ENCODE measurements at regions not wholly inside any gene's neighbourhood (a gene's known extent, or its start where the extent isn't known, plus 50 kb on each side); places are given as distances from the start of the nearest gene placed in this dataset.

DNA sequence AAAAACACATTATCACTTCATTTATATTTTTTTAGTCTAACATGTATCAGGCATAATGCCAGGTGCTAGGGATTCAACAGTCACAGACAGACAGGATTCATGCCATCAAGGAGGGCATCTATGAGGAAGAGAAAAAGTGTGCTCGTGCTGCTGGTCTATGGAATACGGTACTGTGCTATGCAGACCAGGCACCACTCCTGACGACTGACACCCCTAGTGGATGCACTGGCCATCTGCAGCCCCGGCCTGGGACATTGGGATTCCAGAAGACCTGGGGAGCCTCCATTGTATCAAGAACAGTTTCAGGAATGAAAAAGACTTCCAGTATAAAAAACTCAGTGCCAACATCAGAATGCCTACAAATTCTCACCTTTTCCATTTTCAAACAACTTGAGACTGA, 94.0 kb downstream of the KLF12 start:
- DNase-seq, result peak; percentile 13 to 23

DNA sequence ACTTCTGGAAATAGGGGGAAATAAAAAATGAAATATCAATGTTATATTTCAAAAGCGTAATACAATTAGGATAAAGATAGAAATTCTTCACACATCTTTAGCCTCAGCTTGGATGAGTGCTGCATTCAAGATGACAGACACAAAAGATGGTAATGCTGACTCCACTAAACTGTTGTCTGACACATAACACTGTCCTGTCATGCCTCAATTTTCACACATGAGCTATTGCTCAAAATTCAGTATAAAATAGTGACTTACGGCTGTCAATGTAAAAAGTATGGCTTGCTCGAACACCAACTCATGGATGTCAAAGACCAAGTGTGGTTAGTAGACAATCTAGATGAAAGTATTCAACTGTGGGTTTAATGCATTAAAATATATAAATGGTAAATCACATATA, 94.5 kb downstream of the KLF12 start:
- no peak for DNase-seq

DNA sequence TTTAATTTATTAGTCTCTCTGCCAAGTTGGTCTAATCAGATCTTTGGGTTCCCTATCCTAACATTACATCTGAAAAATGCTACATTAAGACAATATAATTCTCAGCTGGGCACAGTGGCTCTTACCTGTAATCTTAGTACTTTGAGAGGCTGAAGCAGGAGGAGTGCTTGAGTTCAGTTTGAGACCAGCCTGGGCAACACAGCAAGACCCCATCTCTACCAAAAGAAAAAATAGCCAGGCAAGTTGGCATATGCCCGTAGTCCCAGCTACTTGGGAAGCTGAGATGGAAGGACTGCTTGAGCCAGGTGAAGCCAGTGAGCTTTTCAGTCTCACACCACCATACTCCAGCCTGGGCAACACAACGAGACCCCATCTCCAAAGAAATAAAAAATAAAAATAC, 95.0 kb downstream of the KLF12 start:
- no peak for DNase-seq

DNA sequence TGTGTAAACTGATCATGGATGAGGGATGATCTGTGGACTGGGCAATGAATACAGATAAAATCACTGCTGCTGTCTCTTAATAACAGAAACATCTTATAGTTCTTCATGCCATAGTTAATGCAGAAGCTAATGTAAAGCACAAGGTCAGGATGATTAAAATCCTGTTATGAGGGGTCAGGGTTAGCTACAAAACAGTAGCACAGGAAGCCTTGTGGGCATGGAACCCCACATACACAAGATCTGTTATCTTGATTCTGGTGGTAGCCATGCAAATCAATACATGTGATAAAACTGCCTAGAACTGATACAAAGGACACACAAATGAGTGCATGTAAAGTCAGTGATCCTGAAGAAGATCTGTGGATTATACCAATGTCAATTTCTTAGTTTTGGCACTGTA, 96.4 kb downstream of the KLF12 start:
- DNase-seq, result no peak

DNA sequence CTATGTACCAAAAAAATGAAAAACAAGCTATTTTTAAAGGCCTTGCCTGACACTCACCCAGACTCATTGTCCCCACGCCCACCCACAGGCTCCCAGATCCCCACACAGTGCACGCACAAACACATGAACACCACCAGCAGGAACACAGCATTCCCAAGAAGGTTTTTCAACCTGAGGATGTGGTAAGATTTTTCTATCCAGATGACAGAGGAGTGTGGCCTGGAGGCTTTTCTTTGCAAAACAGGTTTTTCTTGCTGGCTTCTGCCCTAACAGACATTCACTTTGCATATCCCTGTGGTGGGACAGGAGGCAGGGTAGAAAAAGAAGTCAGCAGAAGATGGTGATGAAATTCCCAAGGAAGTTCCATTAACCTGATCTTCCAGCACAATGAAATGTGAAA, 97.8 kb downstream of the KLF12 start:
- DNase-seq, result no peak

DNA sequence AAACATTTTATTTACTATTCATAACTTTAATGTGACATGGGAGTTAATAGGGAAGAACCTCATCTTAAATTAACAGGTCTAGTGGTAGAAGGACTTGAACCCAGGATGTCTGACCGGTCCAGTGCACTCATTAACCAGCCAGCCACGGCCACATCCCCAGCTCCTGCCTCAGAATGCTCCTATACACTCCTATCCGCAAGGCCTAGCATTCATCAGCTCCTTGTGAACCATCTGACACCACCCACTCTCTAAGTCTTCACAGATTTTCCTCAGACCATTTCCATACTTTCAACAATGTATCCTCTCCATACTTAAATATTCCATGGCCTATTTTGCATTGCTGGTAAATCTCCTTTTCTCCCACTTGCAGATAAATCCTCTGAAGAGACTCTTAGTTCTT, 98.3 kb downstream of the KLF12 start:
- DNase-seq, result no peak

DNA sequence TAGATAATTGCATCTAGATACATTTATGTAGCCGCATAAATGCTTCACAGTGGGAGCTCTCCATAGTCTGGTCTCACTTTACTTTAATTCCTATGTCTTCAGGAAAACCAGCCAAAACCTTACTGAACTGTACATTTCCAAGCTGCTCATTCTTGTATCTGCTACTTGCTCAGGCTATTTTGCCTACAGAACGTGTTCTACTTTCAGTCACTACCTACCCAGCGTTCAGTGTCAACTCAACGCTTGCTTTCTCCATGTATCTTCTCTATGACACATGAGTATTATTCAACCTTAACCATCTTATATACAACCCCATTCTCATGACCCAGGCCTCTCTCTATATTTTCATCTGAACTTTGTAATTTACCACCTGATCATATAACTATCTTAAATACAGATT, 101.9 kb downstream of the KLF12 start:
- DNase-seq, result no peak

DNA sequence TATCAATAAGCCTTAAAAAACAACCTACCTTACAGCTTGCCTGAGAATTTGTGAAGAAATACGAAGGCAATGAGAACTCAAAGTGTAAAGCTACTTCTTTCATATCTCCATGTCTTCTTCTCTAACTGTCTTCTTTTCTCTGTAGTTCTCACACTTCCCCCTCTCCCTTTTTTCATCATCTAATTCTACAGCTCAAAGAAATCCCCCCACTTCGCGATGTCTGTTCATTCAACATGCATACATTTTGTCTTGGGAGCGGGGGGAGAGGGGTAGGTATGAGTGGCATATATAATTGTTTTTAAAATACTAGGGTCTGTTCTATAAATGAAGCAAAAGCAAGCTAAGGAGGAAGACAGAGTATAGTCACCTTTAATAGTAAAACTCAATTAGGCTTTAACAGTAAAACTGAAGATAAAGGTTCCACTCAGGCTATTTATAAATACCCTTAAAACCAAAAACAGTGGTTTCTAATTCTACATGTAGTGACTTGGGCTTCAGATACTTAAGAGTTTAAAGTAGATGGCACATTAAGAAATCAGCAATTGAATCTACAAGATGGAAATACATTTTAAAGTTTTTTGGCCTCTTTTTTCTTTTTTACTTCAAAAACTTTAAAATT, 106.9 kb downstream of the KLF12 start:
- DNase-seq, result no peak

DNA sequence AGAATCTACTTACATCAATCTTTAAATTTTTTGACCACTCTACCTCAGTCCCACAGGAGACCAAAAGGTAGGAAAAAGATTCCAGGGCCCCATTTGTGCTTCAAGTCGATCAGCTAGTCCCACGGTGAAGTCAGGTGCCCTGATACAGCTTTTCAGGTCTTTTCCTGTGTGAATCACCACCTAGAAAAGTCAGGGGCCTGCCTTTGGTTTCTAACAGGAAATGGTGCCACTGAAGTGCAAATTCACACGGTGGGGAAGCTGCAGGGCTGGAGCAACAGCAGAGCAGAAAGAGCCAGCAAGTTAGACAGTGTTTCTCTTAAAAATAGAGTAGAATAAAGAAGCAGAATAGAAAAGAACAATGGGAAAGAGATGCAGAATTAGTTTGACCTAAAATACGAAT, 107.5 kb downstream of the KLF12 start:
- DNase-seq, result peak; percentile 67 to 72

DNA sequence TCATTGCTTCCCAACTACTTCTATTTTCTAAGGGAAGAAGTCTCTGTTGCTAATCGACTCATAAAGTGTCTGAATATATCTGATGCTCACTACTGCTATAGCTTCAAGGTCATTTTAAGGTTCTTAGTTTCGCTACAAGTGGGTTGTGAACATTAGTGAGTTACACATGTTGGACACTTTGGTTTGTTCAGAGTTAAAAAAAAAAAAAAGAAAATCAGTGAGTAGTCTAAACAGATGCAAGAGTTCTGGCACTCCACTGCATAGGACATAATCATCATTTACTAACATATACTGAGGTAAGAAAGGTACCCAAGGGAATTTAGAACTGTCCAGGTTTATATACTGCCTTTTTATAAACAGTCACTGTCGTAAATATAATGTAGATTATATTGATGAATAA, 108.8 kb downstream of the KLF12 start:
- no peak for DNase-seq

DNA sequence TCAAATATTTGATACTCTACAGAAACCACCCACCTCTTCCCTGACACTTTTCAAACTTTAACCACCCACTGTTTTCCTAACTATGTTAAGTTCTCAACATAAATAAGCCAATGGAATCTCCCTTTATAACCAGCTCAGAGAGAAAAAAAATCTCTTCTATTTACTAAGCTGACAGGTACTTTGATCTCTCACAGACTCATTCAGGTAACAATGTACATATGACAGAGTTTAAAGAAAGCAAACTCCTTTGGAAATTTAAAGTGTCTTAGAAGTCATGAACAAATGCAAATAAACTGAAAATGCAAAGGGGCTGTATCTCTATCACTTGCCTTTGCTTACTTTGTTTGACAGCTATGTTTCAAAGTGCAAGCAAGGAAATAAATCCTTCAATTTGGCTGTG, 109.3 kb downstream of the KLF12 start:
- no peak for DNase-seq

DNA sequence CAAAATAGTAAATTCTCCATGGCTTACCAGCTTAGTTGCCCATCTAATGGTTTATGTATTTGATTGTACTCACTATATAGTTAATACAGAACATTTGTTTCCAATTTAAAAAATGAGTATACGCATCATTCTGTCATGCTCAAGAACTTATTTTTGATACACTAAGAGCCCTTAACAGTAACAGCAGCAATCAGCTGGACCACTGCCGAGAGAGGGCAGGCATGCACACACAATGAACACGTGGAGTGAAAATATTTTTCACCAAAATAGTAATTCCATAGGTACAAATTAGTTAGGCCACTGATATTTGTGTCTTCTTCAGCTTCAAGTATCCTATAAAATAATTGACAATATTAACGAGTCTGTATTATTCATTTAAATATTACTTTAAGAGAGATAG, 109.9 kb downstream of the KLF12 start:
- DNase-seq, result no peak

DNA sequence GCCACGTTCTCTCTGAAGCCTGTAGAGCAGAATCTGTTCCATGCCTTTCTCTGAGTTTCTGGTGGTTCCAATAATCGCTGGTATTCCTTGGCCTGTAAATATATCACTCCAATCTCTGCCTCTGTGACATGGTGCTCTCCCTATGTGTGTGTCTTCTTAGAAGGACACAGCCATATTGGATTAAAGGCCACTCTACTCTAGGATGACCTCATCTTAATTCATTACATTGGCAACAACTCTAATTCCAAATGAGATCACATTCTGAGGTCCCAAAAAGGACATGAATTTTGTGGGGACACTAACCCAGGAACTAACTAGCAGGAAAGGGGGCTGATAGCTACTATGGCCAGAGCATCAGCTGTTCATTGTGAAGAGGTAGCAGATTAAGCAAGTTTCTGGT, 110.7 kb downstream of the KLF12 start:
- no peak for DNase-seq

DNA sequence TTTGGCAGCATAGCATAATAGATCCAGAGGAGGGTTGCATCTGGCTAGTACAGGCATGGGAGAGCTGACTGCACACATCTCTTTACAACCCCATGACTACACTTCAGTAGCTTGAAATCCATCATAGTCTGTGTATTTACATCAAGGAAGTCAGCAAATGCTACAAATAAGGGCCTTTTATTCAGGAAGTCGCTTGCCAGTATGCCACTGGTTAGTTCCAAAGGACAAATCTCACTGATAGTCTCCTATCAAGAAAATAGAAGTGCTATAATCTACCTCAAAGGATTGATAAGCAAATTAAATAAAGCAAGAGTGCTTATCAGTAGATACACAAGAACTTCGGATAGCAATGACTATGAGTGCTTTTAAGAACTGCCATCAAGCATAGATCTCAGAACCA, 112.7 kb downstream of the KLF12 start:
- DNase-seq, result no peak

DNA sequence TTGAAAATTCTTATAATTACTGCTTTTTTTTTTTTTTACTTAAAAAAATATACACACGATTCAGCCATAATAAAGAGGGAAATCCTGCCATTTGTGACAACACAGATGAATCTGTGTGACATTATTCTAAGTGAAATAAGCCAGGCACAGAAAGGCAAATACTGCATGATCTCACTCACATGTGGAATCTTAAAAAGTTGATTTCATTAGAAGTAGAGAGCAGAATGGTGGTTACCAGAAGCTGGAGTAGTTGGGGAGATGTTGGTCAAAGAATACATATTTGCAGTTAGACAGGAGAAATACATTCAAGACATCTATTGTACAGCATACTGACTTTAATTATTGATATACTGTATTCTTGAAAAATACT, 116.2 kb downstream of the KLF12 start:
- no peak for DNase-seq

DNA sequence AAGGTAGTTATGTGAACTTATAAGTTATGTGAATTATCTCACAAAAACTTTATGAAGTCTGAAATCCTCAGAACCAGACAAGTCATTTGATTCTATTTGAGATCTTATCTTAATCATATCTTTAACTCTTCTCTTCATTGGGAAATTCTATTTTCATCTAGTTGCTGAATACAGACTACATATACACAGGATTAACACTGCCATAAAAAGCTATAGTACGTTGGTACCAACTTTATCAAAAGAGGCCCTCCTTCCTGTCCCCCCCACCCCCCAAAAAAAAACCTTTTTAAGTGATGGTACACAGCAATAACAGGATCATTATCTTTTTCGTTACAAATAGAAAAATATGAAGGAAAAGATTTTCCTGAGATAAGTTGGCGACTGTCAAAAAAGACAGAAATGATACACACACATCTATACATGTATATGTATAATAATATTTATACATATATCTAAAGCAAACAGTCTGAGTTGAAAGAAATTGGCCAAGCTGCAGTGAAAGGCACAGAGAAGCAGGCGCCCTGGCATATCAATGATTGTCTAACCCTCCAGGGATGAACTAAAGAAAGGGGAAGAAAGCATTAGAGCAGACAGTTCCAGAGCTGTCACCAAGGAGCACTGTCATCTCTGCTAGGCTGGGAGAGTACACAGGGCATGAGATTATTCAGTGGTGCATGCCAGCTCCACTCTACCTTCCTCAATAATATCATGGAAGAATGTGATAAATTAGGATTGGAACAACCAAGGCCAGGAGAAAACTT, 116.7 kb downstream of the KLF12 start:
- no peak for DNase-seq

DNA sequence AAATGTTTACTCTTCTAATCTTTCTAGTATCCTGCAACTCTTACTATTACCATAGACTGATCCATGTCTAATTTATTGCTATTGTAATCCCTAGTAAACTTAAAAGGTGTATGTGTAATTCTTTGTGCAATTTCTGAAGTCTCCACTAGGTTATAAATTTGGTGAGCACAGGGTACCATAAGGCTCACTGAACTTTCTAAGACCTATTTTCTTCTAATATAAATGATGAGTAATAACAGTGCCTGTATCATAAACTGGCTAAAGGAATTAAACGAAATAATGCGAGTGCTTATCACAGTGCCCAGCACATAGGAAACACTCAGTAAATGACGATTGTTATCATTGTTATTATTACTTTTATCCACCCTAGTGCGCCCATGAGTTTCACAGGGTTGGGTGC, 119.1 kb downstream of the KLF12 start:
- no peak for DNase-seq

DNA sequence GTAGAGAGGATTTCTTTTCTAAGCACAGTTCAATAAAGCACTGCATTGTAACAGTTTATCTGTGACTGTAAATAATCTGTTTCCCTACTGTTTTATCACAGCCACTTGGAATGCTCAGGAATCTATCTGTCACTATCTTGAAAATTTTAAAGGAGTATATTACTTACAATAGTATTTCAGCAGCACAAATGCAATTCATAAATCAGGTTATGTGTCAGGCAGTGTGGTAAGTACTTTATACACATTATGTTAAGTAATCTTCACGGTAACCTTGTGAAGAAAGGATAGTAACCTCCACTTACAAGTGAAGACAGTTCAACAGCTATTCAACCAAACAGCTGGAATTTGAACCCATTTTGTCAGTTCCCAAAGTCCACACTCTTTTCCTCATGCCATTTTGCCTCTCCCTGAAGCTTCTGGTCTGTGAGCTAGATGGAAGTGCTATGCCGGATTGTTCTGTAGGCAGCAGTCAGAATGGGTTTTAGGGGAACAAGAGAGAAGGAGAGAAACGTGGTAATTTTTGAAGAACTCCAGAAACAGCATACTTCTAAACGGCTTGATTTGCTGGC, 125.0 kb downstream of the KLF12 start:
- DNase-seq, result no peak

DNA sequence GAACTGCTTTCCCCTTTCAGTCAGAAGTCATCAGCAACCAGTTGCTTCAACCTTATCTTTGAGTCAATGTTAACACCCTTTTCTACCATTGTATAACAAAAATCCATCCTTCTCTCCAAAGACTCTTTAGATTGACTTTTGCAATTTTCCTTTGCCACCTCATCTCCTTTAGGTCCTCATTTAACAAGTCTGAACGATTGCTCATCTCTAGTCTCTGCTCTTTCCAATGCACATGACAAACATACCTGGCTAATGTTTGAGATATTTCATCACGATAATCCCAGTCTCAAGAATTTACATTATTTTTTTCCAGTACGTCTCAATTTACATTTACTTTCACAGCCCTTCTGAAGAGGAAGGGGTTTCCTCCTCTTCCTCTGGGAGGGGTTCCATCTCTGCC, 127.5 kb downstream of the KLF12 start:
- DNase-seq, result no peak

DNA sequence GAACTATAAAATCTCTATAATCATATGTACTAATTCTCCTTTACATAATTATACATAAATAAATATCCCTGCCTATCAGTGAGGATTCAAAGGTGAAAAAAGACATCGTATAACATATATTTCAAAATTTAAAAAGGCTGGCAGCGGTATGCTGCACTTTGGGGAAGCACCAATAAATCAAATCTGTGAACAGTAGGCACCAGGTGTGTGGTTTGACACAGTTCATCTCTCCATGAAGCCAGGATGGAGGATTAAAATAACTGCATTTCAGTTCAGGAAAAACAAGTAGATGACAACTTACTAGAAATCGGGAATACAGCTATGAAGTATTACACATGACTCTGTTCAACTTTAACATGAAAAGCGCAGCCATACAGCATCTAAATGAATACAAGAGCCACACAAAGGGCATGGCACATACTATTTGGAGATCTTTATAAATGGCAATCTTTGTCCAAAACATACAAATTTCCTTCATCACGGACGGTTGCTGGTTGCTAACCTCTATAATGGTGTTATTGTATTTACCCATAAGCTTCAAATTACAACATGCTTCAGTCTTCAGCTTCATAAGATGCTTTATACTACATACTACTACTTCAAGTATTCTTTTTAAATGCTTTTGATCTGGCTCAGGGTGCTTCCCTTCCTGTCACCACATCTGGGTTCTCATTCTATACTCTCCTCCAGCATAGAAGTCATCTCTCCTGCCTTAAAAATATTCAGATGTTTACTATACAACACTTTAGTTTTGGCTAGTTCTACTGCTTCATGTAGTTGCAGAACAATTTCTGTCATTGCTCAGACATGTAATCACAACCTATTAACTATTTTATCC, 128.7 kb downstream of the KLF12 start:
- no peak for DNase-seq

DNA sequence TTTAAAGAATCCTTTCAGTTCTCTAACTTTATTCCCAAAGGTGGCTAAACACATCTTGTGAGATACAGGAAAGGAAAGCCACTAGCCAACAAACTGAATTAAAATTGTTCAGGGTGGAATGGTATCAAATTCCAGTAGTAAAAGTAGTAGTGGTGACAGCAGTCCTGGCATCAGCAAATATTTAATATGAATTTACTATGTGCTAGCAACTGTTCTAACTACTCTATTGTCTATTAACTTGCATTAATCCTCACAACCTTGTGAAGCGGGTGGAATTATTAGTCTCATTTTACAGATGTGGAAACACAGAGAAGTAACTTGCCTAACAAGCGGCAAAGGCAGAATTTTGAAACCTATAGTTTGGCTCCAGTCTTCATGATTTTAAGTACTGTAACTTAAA, 130.1 kb downstream of the KLF12 start:
- DNase-seq, result no peak

DNA sequence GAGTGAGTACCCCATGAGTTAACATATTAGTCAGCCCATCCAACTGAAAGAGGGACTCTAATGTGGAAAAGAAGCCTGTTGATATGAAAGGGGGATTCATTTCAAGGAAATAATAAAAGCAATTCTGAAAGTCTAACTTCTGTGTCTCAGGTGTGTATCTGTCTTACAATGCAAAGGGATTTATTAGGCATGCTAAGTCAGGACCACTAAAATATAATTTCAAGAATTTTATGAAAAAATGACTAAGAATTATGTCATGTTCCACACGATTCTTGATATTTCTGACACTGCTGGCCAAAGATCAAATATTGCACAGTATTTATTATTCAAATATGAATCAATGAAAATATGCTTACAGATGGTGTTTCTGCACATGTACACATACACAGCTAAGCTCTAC, 130.8 kb downstream of the KLF12 start:
- no peak for DNase-seq

DNA sequence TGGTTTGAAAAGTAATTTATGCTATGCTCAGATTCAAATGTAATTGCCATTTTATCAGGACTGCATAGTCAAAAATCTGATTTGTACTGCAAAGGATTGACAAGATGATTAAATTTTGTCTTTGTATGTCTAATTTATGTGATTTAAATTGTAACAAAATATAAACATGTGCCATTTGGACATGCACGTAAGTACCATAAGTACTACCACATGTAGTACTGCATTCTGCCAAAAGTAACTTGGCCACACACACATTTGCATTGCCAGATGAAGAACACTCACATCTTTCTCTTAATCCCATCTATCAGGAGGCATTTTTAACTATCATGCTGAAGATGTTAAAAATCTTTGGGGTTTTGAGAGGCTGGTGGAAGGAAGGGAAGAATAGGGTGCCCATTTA, 133.3 kb downstream of the KLF12 start:
- no peak for DNase-seq

DNA sequence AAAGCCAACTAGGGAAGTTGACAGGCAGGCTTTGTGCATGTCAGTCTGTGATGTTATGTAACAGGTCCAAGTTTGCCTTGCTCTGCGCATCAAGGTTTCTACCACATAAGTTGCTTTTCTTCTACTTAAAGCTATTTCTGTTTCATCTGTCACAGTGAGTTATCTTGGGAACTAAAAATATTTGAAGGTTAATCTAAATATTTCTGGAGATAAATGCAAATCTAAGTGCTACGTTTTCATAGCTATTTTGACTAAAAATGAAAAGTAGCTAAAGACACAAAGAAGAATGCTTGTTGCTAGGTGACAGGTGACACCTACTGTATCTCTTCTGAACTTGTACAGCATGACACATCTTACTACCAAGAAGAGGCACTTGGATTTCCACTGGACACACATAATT, 135.6 kb downstream of the KLF12 start:
- DNase-seq, result no peak
